Neural cell (in vitro differentiated cells): ENCODE measurements at regions not wholly inside any gene's neighbourhood (a gene's known extent, or its start where the extent isn't known, plus 50 kb on each side); places are given as distances from the start of the nearest gene placed in this dataset.

Source experiments
- H2AFZ ChIP-seq: fragments of 200-600, 300-800 bp; sonication (generic), shearing (Covaris generic); 2 replicates; pipeline ENCODE4 v1.6.0; 2014; ENCODE audit warnings: low read depth, mild to moderate bottlenecking, antibody characterized with exemption, low read length, moderate library complexity
- H3F3A ChIP-seq: fragments of 200-600 bp; shearing (Covaris generic); 2 replicates; pipeline ENCODE4 v1.6.1; 2016; ENCODE audit warnings: mild to moderate bottlenecking, moderate library complexity, mixed read lengths, antibody characterized with exemption, low read length; ENCODE audit not compliant: insufficient read depth, poor library complexity, severe bottlenecking
- H3K27ac ChIP-seq: fragments of 200-600, 300-800 bp; sonication (generic), shearing (Covaris generic); 2 replicates; pipeline ENCODE4 v1.5.1; 2014; ENCODE audit warnings: mild to moderate bottlenecking, low read length, moderate library complexity
- H3K27me3 ChIP-seq: fragments of 300-800, 200-600 bp; sonication (generic), shearing (Covaris generic); 2 replicates; pipeline ENCODE4 v1.6.0; 2014; ENCODE audit warnings: mild to moderate bottlenecking, low read depth, low read length, moderate library complexity; ENCODE audit not compliant: insufficient read depth
- H3K36me3 ChIP-seq: fragments of 300-800, 200-600 bp; sonication (generic), shearing (Covaris generic); 2 replicates; pipeline ENCODE4 v1.5.1; 2014; ENCODE audit warnings: mild to moderate bottlenecking, antibody characterized with exemption, low read length, moderate library complexity; ENCODE audit not compliant: insufficient read depth
- H3K4me2 ChIP-seq: fragments of 300-800, 200-600 bp; sonication (generic), shearing (Covaris generic); 2 replicates; pipeline ENCODE4 v1.6.0; 2014; ENCODE audit warnings: mild to moderate bottlenecking, low read length
- H3K4me3 ChIP-seq: fragments of 300-800, 200-600 bp; sonication (generic), shearing (Covaris generic); 2 replicates; pipeline ENCODE4 v1.5.1; 2014; ENCODE audit warnings: mild to moderate bottlenecking, low read length, moderate library complexity
- H3K79me2 ChIP-seq: fragments of 200-600 bp; shearing (Covaris generic); replicated peaks from 2 replicates; pipeline ENCODE4 v1.6.0; 2014; ENCODE audit warnings: mild to moderate bottlenecking, low read length, moderate library complexity; ENCODE audit not compliant: insufficient read depth
- H3K9ac ChIP-seq: fragments of 300-800, 200-600 bp; sonication (generic), shearing (Covaris generic); 2 replicates; pipeline ENCODE4 v1.6.1; 2016; ENCODE audit warnings: mild to moderate bottlenecking, low read length, mixed read lengths
- H3K9me2 ChIP-seq: fragments of 200-600 bp; shearing (Covaris generic); 2 replicates; pipeline ENCODE4 v1.6.1; 2016; ENCODE audit warnings: mild to moderate bottlenecking, low read length, mixed read lengths; ENCODE audit not compliant: insufficient read depth
- H3K9me3 ChIP-seq: fragments of 200-600, 300-800 bp; sonication (generic), shearing (Covaris generic); 2 replicates; pipeline ENCODE4 v1.6.1; 2016; ENCODE audit warnings: mild to moderate bottlenecking, mixed run types, low read length, moderate library complexity, mixed read lengths
- H4K20me1 ChIP-seq: fragments of 200-600 bp; shearing (Covaris generic); 2 replicates; pipeline ENCODE4 v1.6.1; 2016; ENCODE audit warnings: mild to moderate bottlenecking, mixed run types; ENCODE audit not compliant: insufficient read depth
- CTCF ChIP-seq: fragments of 450-650 bp; IDR thresholded peaks from 2 replicates; pipeline ENCODE4 v1.5.1; 2014; ENCODE audit warnings: antibody characterized with exemption, mild to moderate bottlenecking, moderate library complexity; ENCODE audit not compliant: poor library complexity, severe bottlenecking
- EP300 ChIP-seq: fragments of 450-650 bp; conservative IDR thresholded peaks from 2 replicates; pipeline ENCODE4 v1.6.1; 2014; ENCODE audit warnings: antibody characterized with exemption, mild to moderate bottlenecking, moderate library complexity; ENCODE audit not compliant: poor library complexity, severe bottlenecking
- EZH2 ChIP-seq: fragments of 200-600, 300-800 bp; shearing (Covaris generic), sonication (generic); IDR thresholded peaks from 2 replicates; pipeline ENCODE4 v1.6.1; 2014; ENCODE audit warnings: antibody characterized with exemption, low read length, borderline replicate concordance, mild to moderate bottlenecking; ENCODE audit not compliant: insufficient read depth, poor library complexity, severe bottlenecking
- MXI1 ChIP-seq: fragments of 450-650 bp; conservative IDR thresholded peaks from 2 replicates; pipeline ENCODE4 v1.6.1; 2014; ENCODE audit warnings: antibody characterized with exemption, mild to moderate bottlenecking; ENCODE audit not compliant: poor library complexity, severe bottlenecking
- POLR2AphosphoS5 ChIP-seq: IDR thresholded peaks from 2 replicates; pipeline ENCODE4 v1.6.1; 2012
- RAD21 ChIP-seq: fragments of 450-650 bp; conservative IDR thresholded peaks from 2 replicates; pipeline ENCODE4 v1.6.1; 2014; ENCODE audit warnings: antibody characterized with exemption, mild to moderate bottlenecking, moderate library complexity
- REST ChIP-seq: IDR thresholded peaks from 2 replicates; pipeline ENCODE4 v1.6.1; 2012; ENCODE audit warnings: borderline replicate concordance
- SMC3 ChIP-seq: fragments of 450-650 bp; conservative IDR thresholded peaks from 2 replicates; pipeline ENCODE4 v1.6.1; 2014; ENCODE audit warnings: antibody characterized with exemption, mild to moderate bottlenecking, moderate library complexity; ENCODE audit not compliant: poor library complexity
- TAF1 ChIP-seq: IDR thresholded peaks from 2 replicates; pipeline ENCODE4 v1.6.1; 2012; ENCODE audit warnings: low read depth

- TF ChIP-seq CTCF (no peak), EP300 (no peak), EZH2 (no peak), POLR2AphosphoS5 (no peak), MXI1 (no peak), REST (no peak)
- Histone ChIP-seq H3K36me3 (no peaks in the 10 kb centered on the region), H3K27ac (no peak overlapping the region), H3K27me3 (no peaks in the 10 kb centered on the region), H3K9me2 (no peaks in the 10 kb centered on the region), H2AFZ (no peak overlapping the region), H3K79me2 (no peaks in the 10 kb centered on the region), H3K4me3 (no peak overlapping the region), H3F3A (no peaks in the 10 kb centered on the region), H3K9me3 (no peaks in the 10 kb centered on the region), H3K4me2 (no peak overlapping the region), H4K20me1 (no peaks in the 10 kb centered on the region), H3K9ac (no peak overlapping the region)
Measured at GRCh38 chr1:215287362-215287761, 204.8 kb downstream of the KCNK2 start.

- TF ChIP-seq REST (no peak), RAD21 (no peak), POLR2AphosphoS5 (no peak), TAF1 (no peak), CTCF (no peak), EP300 (no peak), EZH2 (no peak), MXI1 (no peak), SMC3 (no peak)
- no peaks in the 10 kb centered on the region for H3K9me3 ChIP-seq
- H3K27ac ChIP-seq: no peak overlapping the region
- no peaks in the 10 kb centered on the region for H3K9me2 ChIP-seq
- no peaks in the 10 kb centered on the region for H3K36me3 ChIP-seq
- H3K9ac ChIP-seq: no peak overlapping the region
- H4K20me1 ChIP-seq: no peaks in the 10 kb centered on the region
- H3K27me3 ChIP-seq: no peaks in the 10 kb centered on the region
- no peak overlapping the region for H2AFZ ChIP-seq
- no peaks in the 10 kb centered on the region for H3K79me2 ChIP-seq
- H3K4me2 ChIP-seq: no peak overlapping the region
- no peak overlapping the region for H3K4me3 ChIP-seq
- no peaks in the 10 kb centered on the region for H3F3A ChIP-seq
Measured at GRCh38 chr1:215290018-215290417, 207.5 kb downstream of the KCNK2 start.
